ENCODE measurements at regions not wholly inside any gene's neighbourhood (a gene's known extent, or its start where the extent isn't known, plus 50 kb on each side); places are given as distances from the start of the nearest gene placed in this dataset.

GRCh38 chr2:42844901-42845821, 52.8 kb upstream of the HAAO start:
- peak overlapping the region; percentile 78 for H3K27ac ChIP-seq (ENCODE audit: low read depth, low read length)
- no peaks in the 10 kb centered on the region for H3K27me3 ChIP-seq (ENCODE audit: control insufficient read depth in 1 of 2, insufficient read depth in 2 of 2, low read length in 2 of 2)
- no peaks in the 10 kb centered on the region for H3K36me3 ChIP-seq (ENCODE audit: insufficient read depth, low read length)
- H3K9ac ChIP-seq (ENCODE audit: low read length): no peak overlapping the region
- no peaks in the 10 kb centered on the region for H3K9me3 ChIP-seq (ENCODE audit: low read length)
- peaks cover 41% of the 10 kb centered on the region for H3K4me1 ChIP-seq (ENCODE audit: insufficient read depth, low read length)
- H3K4me3 ChIP-seq (ENCODE audit: low read depth in 1 of 2, low read length in 2 of 2): peak overlapping the region in 1 of 2 donors; percentile 46

- Histone ChIP-seq H3K9me3 (ENCODE audit: low read length) (no peaks in the 10 kb centered on the region), H3K4me1 (ENCODE audit: insufficient read depth, low read length) (peaks cover 41% of the 10 kb centered on the region), H3K27me3 (ENCODE audit: control insufficient read depth in 1 of 2, insufficient read depth in 2 of 2, low read length in 2 of 2) (no peaks in the 10 kb centered on the region), H3K4me3 (ENCODE audit: low read depth in 1 of 2, low read length in 2 of 2) (no peak overlapping the region), H3K9ac (ENCODE audit: low read length) (no peak overlapping the region), H3K27ac (ENCODE audit: low read depth, low read length) (peak overlapping the region; percentile 74), H3K36me3 (ENCODE audit: insufficient read depth, low read length) (no peaks in the 10 kb centered on the region)
Measured at GRCh38 chr2:42844366-42844765, 52.0 kb upstream of the HAAO start.

- H3K9ac ChIP-seq (ENCODE audit: low read length): no peak overlapping the region
- H3K9me3 ChIP-seq (ENCODE audit: low read length): no peaks in the 10 kb centered on the region
- peaks cover 41% of the 10 kb centered on the region for H3K4me1 ChIP-seq (ENCODE audit: insufficient read depth, low read length)
- no peaks in the 10 kb centered on the region for H3K27me3 ChIP-seq (ENCODE audit: control insufficient read depth in 1 of 2, insufficient read depth in 2 of 2, low read length in 2 of 2)
- peak overlapping the region; percentile 17 for H3K27ac ChIP-seq (ENCODE audit: low read depth, low read length)
- H3K4me3 ChIP-seq (ENCODE audit: low read depth in 1 of 2, low read length in 2 of 2): no peak overlapping the region
- H3K36me3 ChIP-seq (ENCODE audit: insufficient read depth, low read length): no peaks in the 10 kb centered on the region
Measured at GRCh38 chr2:42843611-42844010, 51.2 kb upstream of the HAAO start.

DNA sequence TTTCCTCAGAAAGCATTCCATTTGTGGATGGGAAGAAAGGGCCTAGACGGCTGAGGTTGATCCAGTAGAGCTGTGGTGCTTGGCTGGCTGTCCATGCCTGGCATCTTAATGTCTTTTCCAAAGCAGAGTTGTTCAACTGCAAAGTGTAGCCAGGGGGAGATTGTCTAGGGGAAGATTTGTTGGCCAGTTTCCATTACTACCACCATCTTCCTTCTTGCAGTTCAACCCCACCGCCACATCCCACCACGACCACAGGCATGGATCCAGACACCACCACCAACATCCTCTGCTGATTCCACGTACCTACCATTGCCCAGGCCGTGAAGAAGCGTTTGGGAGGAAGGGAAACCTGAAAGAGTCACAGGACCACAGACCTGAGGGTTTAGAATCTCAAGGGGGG, 50.7 kb upstream of the HAAO start:
- no peaks in the 10 kb centered on the region for H3K27me3 ChIP-seq (ENCODE audit: control insufficient read depth in 1 of 2, insufficient read depth in 2 of 2, low read length in 2 of 2)
- no peaks in the 10 kb centered on the region for H3K9me3 ChIP-seq (ENCODE audit: low read length)
- peak overlapping the region; percentile 17 for H3K27ac ChIP-seq (ENCODE audit: low read depth, low read length)
- no peaks in the 10 kb centered on the region for H3K36me3 ChIP-seq (ENCODE audit: insufficient read depth, low read length)
- H3K4me1 ChIP-seq (ENCODE audit: insufficient read depth, low read length): peaks cover 41% of the 10 kb centered on the region
- no peak overlapping the region for H3K9ac ChIP-seq (ENCODE audit: low read length)
- H3K4me3 ChIP-seq (ENCODE audit: low read depth in 1 of 2, low read length in 2 of 2): no peak overlapping the region

DNA sequence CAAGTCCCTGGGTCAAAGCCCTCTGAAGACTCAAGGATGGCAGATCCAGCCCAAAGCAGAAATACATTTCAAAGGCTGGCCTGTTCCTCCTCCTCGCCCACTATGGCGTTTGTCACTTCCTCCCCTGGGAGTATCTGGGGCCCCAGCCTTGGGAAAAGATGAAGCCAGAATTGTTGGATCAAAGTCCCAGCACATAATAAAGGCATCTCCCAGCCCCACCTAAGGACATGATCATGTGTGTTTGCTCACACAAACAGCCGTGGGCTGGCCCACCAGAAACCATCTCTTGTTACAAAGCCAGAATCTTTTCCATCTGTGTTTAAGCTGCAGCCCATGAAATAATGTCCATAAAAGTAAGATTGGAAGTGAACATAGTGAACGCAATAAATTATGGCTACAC, 50.1 kb upstream of the HAAO start:
- no peak overlapping the region for H3K27ac ChIP-seq (ENCODE audit: low read depth, low read length)
- no peak overlapping the region for H3K4me3 ChIP-seq (ENCODE audit: low read depth in 1 of 2, low read length in 2 of 2)
- H3K36me3 ChIP-seq (ENCODE audit: insufficient read depth, low read length): no peaks in the 10 kb centered on the region
- H3K27me3 ChIP-seq (ENCODE audit: control insufficient read depth in 1 of 2, insufficient read depth in 2 of 2, low read length in 2 of 2): no peaks in the 10 kb centered on the region
- peaks cover 41% of the 10 kb centered on the region for H3K4me1 ChIP-seq (ENCODE audit: insufficient read depth, low read length)
- H3K9ac ChIP-seq (ENCODE audit: low read length): no peak overlapping the region
- no peaks in the 10 kb centered on the region for H3K9me3 ChIP-seq (ENCODE audit: low read length)

All from muscle layer of colon (tissue), 2 donors.